ENCODE measurements at regions not wholly inside any gene's neighbourhood (a gene's known extent, or its start where the extent isn't known, plus 50 kb on each side); places are given as distances from the start of the nearest gene placed in this dataset.

DNA sequence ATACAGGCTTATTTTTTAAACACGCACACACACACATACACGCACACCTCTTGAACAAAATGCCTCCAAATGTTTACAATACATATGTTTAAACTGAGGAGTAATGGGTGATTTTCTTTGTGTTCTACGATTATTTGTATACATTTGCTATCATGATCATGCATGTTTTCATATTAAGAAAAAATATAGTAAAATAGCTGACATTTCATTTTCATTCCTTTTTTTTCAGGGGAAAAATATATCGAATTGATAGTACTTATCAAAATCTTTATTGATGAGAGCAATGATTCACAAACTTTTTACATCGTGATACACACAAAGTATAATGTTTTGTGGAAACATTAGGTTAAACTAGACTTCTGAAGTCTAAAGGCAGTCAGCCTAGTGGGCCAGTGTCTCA, 618.9 kb downstream of the TECRL start:
- WGBS, result 85% methylated on average over 5 of the region's 5 CpGs
- H3K27ac ChIP-seq (ENCODE audit: low read depth in 1 of 2, low read length in 1 of 2), result no peak overlapping the region
- H3K9me3 ChIP-seq (ENCODE audit: control insufficient read depth in 2 of 2, insufficient read depth in 1 of 2, low read length in 1 of 2), result no peaks in the 10 kb centered on the region
- no peaks in the 10 kb centered on the region for H3K27me3 ChIP-seq (ENCODE audit: control insufficient read depth in 2 of 2, insufficient read depth in 1 of 2, low read length in 1 of 2)
- H3K4me1 ChIP-seq (ENCODE audit: control insufficient read depth in 2 of 2, insufficient read depth in 2 of 2, low read length in 2 of 2), result no peaks in the 10 kb centered on the region
- no peak for DNase-seq (ENCODE audit: low read depth in 6 of 9, low spot score in 9 of 9)
- no peaks in the 10 kb centered on the region for H3K36me3 ChIP-seq (ENCODE audit: control insufficient read depth in 2 of 2, insufficient read depth in 2 of 2, low read length in 1 of 2)
- no peak overlapping the region for H3K4me3 ChIP-seq (ENCODE audit: low read length in 2 of 2)

DNA sequence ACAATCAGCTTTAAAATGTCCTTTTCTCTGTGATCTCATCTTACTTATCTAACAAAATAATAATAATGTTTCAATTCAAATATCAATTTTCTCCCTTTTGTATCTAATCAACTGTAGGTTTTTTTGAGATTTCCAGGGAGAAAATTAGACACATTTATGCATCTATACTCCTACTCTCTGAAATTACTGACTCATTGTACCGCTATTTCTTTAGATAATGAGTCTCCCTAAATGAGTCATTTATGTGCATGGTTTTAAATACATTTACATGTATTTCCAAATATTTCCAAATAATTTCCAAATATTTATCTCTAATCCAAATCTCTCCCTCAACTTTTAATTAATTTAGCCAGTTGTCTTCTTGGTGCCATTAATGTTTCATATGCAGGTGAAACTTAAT, 621.0 kb downstream of the TECRL start:
- Histone ChIP-seq H3K36me3 (ENCODE audit: control insufficient read depth in 2 of 2, insufficient read depth in 2 of 2, low read length in 1 of 2) (no peaks in the 10 kb centered on the region), H3K27me3 (ENCODE audit: control insufficient read depth in 2 of 2, insufficient read depth in 1 of 2, low read length in 1 of 2) (no peaks in the 10 kb centered on the region), H3K27ac (ENCODE audit: low read depth in 1 of 2, low read length in 1 of 2) (no peak overlapping the region), H3K9me3 (ENCODE audit: control insufficient read depth in 2 of 2, insufficient read depth in 1 of 2, low read length in 1 of 2) (no peaks in the 10 kb centered on the region), H3K4me3 (ENCODE audit: low read length in 2 of 2) (no peak overlapping the region), H3K4me1 (ENCODE audit: control insufficient read depth in 2 of 2, insufficient read depth in 2 of 2, low read length in 2 of 2) (no peaks in the 10 kb centered on the region)
- DNase-seq (ENCODE audit: low read depth in 6 of 9, low spot score in 9 of 9), result no peak
- WGBS, result 88% methylated on average over 1 of the region's 1 CpG

GRCh38 chr4:63787326-63787725, 621.9 kb downstream of the TECRL start:
- DNase-seq (ENCODE audit: low read depth in 6 of 9, low spot score in 9 of 9), result no peak
- no peaks in the 10 kb centered on the region for H3K4me1 ChIP-seq (ENCODE audit: control insufficient read depth in 2 of 2, insufficient read depth in 2 of 2, low read length in 2 of 2)
- H3K27ac ChIP-seq (ENCODE audit: low read depth in 1 of 2, low read length in 1 of 2), result no peak overlapping the region
- H3K9me3 ChIP-seq (ENCODE audit: control insufficient read depth in 2 of 2, insufficient read depth in 1 of 2, low read length in 1 of 2), result no peaks in the 10 kb centered on the region
- H3K27me3 ChIP-seq (ENCODE audit: control insufficient read depth in 2 of 2, insufficient read depth in 1 of 2, low read length in 1 of 2), result no peaks in the 10 kb centered on the region
- no peak overlapping the region for H3K4me3 ChIP-seq (ENCODE audit: low read length in 2 of 2)
- H3K36me3 ChIP-seq (ENCODE audit: control insufficient read depth in 2 of 2, insufficient read depth in 2 of 2, low read length in 1 of 2), result no peaks in the 10 kb centered on the region
- 81% methylated on average over 1 of the region's 1 CpG for WGBS

DNA sequence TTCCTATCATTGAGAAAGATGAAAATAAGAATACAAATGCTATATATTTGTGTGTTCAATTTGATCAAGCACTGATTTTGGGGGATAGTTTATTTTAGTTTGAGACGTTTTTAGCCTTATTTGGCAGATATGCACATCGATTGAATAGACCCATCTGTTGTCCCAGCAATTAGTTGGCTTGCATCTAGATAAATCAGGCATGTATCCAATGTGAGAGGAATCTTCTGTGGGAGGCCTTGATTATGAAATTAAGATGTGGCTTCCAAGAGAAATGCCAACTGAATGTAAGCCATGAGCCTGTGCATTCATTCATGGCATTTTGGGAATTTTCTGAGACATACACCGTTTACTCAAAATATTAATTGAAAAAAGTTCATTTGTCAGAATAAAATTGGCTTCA, 623.1 kb downstream of the TECRL start:
- H3K27me3 ChIP-seq (ENCODE audit: control insufficient read depth in 2 of 2, insufficient read depth in 1 of 2, low read length in 1 of 2), result no peaks in the 10 kb centered on the region
- no peaks in the 10 kb centered on the region for H3K36me3 ChIP-seq (ENCODE audit: control insufficient read depth in 2 of 2, insufficient read depth in 2 of 2, low read length in 1 of 2)
- H3K4me1 ChIP-seq (ENCODE audit: control insufficient read depth in 2 of 2, insufficient read depth in 2 of 2, low read length in 2 of 2), result no peaks in the 10 kb centered on the region
- 85% methylated on average over 3 of the region's 3 CpGs for WGBS
- H3K9me3 ChIP-seq (ENCODE audit: control insufficient read depth in 2 of 2, insufficient read depth in 1 of 2, low read length in 1 of 2), result no peaks in the 10 kb centered on the region
- no peak overlapping the region for H3K4me3 ChIP-seq (ENCODE audit: low read length in 2 of 2)
- H3K27ac ChIP-seq (ENCODE audit: low read depth in 1 of 2, low read length in 1 of 2), result no peak overlapping the region
- no peak for DNase-seq (ENCODE audit: low read depth in 6 of 9, low spot score in 9 of 9)

DNA sequence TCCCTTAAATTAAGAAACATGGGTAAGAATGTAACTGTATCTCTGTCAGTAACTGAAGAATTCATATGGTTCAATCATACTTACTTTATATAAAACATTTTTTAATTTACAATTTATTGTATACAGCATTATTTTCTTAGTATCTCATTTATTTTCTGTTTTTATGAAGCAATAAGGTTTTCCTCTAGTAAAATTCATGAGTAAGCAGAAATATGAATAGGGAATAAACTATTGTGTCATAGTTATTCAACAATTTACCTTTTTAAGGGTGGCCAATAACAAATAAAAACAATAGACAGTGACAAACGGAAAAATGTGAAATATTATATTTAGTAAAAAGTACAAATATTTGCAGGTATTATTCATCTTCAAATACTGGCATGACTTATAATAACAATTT, 624.4 kb downstream of the TECRL start:
- 0% methylated on average over 1 of the region's 1 CpG for WGBS
- DNase-seq (ENCODE audit: low read depth in 6 of 9, low spot score in 9 of 9), result no peak
- H3K36me3 ChIP-seq (ENCODE audit: control insufficient read depth in 2 of 2, insufficient read depth in 2 of 2, low read length in 1 of 2), result no peaks in the 10 kb centered on the region
- no peaks in the 10 kb centered on the region for H3K27me3 ChIP-seq (ENCODE audit: control insufficient read depth in 2 of 2, insufficient read depth in 1 of 2, low read length in 1 of 2)
- no peaks in the 10 kb centered on the region for H3K9me3 ChIP-seq (ENCODE audit: control insufficient read depth in 2 of 2, insufficient read depth in 1 of 2, low read length in 1 of 2)
- no peak overlapping the region for H3K4me3 ChIP-seq (ENCODE audit: low read length in 2 of 2)
- no peak overlapping the region for H3K27ac ChIP-seq (ENCODE audit: low read depth in 1 of 2, low read length in 1 of 2)
- H3K4me1 ChIP-seq (ENCODE audit: control insufficient read depth in 2 of 2, insufficient read depth in 2 of 2, low read length in 2 of 2), result no peaks in the 10 kb centered on the region

DNA sequence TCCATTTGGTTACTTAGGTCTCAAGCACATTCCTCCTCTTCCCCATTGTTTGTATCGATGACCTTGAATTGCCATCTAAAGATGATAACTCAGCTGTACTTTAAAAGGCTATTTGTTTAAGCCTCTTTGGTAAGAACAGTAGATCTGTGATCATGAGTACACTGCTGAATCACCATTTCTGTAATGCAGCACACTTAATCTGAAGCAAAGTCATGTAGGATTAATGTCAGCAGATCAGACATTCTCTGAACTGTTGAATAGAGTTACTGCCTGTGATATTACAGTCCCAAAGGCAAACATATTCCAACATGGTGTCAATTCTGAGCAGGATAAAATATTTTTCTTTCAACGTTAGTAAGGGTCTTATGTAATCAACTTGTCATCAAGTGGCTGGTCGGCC, 631.6 kb downstream of the TECRL start:
- no peak for DNase-seq (ENCODE audit: low read depth in 6 of 9, low spot score in 9 of 9)
- Histone ChIP-seq H3K27me3 (ENCODE audit: control insufficient read depth in 2 of 2, insufficient read depth in 1 of 2, low read length in 1 of 2) (no peaks in the 10 kb centered on the region), H3K27ac (ENCODE audit: low read depth in 1 of 2, low read length in 1 of 2) (no peak overlapping the region), H3K36me3 (ENCODE audit: control insufficient read depth in 2 of 2, insufficient read depth in 2 of 2, low read length in 1 of 2) (no peaks in the 10 kb centered on the region), H3K9me3 (ENCODE audit: control insufficient read depth in 2 of 2, insufficient read depth in 1 of 2, low read length in 1 of 2) (no peaks in the 10 kb centered on the region), H3K4me1 (ENCODE audit: control insufficient read depth in 2 of 2, insufficient read depth in 2 of 2, low read length in 2 of 2) (no peaks in the 10 kb centered on the region), H3K4me3 (ENCODE audit: low read length in 2 of 2) (no peak overlapping the region)
- WGBS, result 93% methylated on average over 3 of the region's 3 CpGs

DNA sequence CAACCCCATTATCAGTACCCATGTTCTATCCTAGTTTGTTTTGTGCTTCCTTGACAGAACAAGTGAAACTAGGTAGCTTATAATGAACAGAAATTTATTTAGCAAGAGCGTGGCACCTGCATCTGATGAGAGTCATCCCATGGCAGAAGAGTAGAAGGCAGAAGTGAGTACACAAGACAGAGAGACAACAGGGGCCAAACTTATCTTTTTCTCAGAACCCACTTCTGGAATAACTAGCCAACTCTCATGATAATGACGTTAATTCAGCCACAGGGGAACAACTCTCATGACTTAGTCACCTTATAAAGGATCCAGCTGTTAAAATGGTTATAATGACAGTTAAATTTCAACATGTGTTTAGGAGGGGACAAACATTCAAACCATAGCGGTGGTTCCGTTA, 644.9 kb downstream of the TECRL start:
- WGBS, result 80% methylated on average over 4 of the region's 4 CpGs
- H3K4me3 ChIP-seq (ENCODE audit: low read length in 2 of 2), result no peak overlapping the region

DNA sequence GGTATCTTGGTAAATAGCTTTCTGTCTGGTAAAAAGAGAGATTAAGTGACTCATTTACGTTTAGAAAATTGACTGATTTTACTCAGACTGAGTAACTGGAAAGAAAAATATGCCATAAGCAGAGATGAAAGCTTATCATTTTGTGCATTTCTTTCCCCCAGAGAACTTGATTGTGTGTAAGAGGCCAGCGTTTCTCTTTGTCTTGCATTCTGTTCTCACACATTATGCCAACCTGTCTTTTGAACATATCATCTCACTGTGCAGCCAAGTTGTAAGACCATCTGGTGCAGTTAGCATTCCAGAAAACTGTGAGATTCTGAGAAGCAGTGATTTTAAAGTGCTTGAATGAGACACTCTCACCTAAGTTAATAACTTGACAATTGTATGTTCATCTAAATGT, 651.3 kb downstream of the TECRL start:
- no peaks in the 10 kb centered on the region for H3K27me3 ChIP-seq (ENCODE audit: control insufficient read depth in 2 of 2, insufficient read depth in 1 of 2, low read length in 1 of 2)
- WGBS, result 64% methylated on average over 2 of the region's 2 CpGs
- no peaks in the 10 kb centered on the region for H3K4me1 ChIP-seq (ENCODE audit: control insufficient read depth in 2 of 2, insufficient read depth in 2 of 2, low read length in 2 of 2)
- no peak overlapping the region for H3K27ac ChIP-seq (ENCODE audit: low read depth in 1 of 2, low read length in 1 of 2)
- no peak for DNase-seq (ENCODE audit: low read depth in 6 of 9, low spot score in 9 of 9)
- no peaks in the 10 kb centered on the region for H3K9me3 ChIP-seq (ENCODE audit: control insufficient read depth in 2 of 2, insufficient read depth in 1 of 2, low read length in 1 of 2)
- H3K36me3 ChIP-seq (ENCODE audit: control insufficient read depth in 2 of 2, insufficient read depth in 2 of 2, low read length in 1 of 2), result no peaks in the 10 kb centered on the region
- no peak overlapping the region for H3K4me3 ChIP-seq (ENCODE audit: low read length in 2 of 2)

More for the DNA sequence above, 644.9 kb downstream of the TECRL start:
- Histone ChIP-seq H3K27me3 (ENCODE audit: control insufficient read depth in 2 of 2, insufficient read depth in 1 of 2, low read length in 1 of 2) (no peaks in the 10 kb centered on the region), H3K4me1 (ENCODE audit: control insufficient read depth in 2 of 2, insufficient read depth in 2 of 2, low read length in 2 of 2) (no peaks in the 10 kb centered on the region), H3K27ac (ENCODE audit: low read depth in 1 of 2, low read length in 1 of 2) (no peak overlapping the region), H3K9me3 (ENCODE audit: control insufficient read depth in 2 of 2, insufficient read depth in 1 of 2, low read length in 1 of 2) (no peaks in the 10 kb centered on the region), H3K36me3 (ENCODE audit: control insufficient read depth in 2 of 2, insufficient read depth in 2 of 2, low read length in 1 of 2) (no peaks in the 10 kb centered on the region)
- DNase-seq (ENCODE audit: low read depth in 6 of 9, low spot score in 9 of 9), result no peak

- Histone ChIP-seq H3K9me3 (ENCODE audit: control insufficient read depth in 2 of 2, insufficient read depth in 1 of 2, low read length in 1 of 2) (no peaks in the 10 kb centered on the region), H3K36me3 (ENCODE audit: control insufficient read depth in 2 of 2, insufficient read depth in 2 of 2, low read length in 1 of 2) (no peaks in the 10 kb centered on the region), H3K27me3 (ENCODE audit: control insufficient read depth in 2 of 2, insufficient read depth in 1 of 2, low read length in 1 of 2) (no peaks in the 10 kb centered on the region), H3K27ac (ENCODE audit: low read depth in 1 of 2, low read length in 1 of 2) (no peak overlapping the region), H3K4me3 (ENCODE audit: low read length in 2 of 2) (no peak overlapping the region), H3K4me1 (ENCODE audit: control insufficient read depth in 2 of 2, insufficient read depth in 2 of 2, low read length in 2 of 2) (no peaks in the 10 kb centered on the region)
- no peak for DNase-seq (ENCODE audit: low read depth in 6 of 9, low spot score in 9 of 9)
Observed at GRCh38 chr4:63742882-63743281, 666.4 kb downstream of the TECRL start.

DNA sequence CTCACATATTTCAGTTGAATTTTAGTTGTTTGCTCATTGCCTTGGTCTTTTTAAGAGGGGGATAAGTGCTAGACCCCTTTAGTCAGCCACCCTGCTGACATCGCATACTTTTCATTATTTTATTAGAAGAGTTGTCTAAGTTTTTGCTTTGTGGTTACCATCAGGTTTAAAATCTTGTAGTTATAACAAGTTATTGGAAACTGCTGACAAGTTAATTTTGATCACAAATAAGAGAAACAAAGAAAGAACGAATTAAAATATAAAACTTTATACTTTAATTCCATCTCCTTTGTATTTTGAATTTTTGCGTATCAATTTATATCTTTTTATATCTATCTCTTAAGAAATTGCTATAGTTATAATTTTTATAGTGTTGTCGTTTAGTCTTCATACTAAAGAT, 679.7 kb downstream of the TECRL start:
- Histone ChIP-seq H3K9me3 (ENCODE audit: control insufficient read depth in 2 of 2, insufficient read depth in 1 of 2, low read length in 1 of 2) (no peaks in the 10 kb centered on the region), H3K36me3 (ENCODE audit: control insufficient read depth in 2 of 2, insufficient read depth in 2 of 2, low read length in 1 of 2) (no peaks in the 10 kb centered on the region), H3K4me1 (ENCODE audit: control insufficient read depth in 2 of 2, insufficient read depth in 2 of 2, low read length in 2 of 2) (no peaks in the 10 kb centered on the region), H3K4me3 (ENCODE audit: low read length in 2 of 2) (no peak overlapping the region), H3K27ac (ENCODE audit: low read depth in 1 of 2, low read length in 1 of 2) (no peak overlapping the region), H3K27me3 (ENCODE audit: control insufficient read depth in 2 of 2, insufficient read depth in 1 of 2, low read length in 1 of 2) (no peaks in the 10 kb centered on the region)
- DNase-seq (ENCODE audit: low read depth in 6 of 9, low spot score in 9 of 9), result no peak
- 94% methylated on average over 4 of the region's 4 CpGs for WGBS

Data from thymus (tissue), 11 donors.